GM12891 (cell line): ENCODE measurements at regions not wholly inside any gene's neighbourhood (a gene's known extent, or its start where the extent isn't known, plus 50 kb on each side); places are given as distances from the start of the nearest gene placed in this dataset.

Source experiments
- PAX5 ChIP-seq: IDR thresholded peaks from 2 replicates; pipeline ENCODE4 v1.6.1; 2011; ENCODE audit warnings: low read length, moderate library complexity, mild to moderate bottlenecking; ENCODE audit not compliant: insufficient read depth, severe bottlenecking
- POLR2A ChIP-seq: IDR thresholded peaks from 2 replicates; pipeline ENCODE4 v1.6.1; 2011; ENCODE audit warnings: low read depth, low read length, control low read depth
- POLR2AphosphoS5 ChIP-seq: IDR thresholded peaks from 2 replicates; pipeline ENCODE4 v1.6.1; 2011; ENCODE audit warnings: low read depth, low read length, control low read depth
- TAF1 ChIP-seq: IDR thresholded peaks from 2 replicates; pipeline ENCODE4 v1.6.1; 2011; ENCODE audit warnings: low read depth, low read length, control low read depth

- TF ChIP-seq POLR2A, result no peak
- no peak for TF ChIP-seq TAF1
- TF ChIP-seq POLR2AphosphoS5, result no peak
- no peak for TF ChIP-seq PAX5
These were observed 475.4 kb downstream of the AJAP1 start for GRCh38 chr1:5129746-5130355.
